NCI-H510A (cell line): ENCODE measurements at regions not wholly inside any gene's neighbourhood (a gene's known extent, or its start where the extent isn't known, plus 50 kb on each side); places are given as distances from the start of the nearest gene placed in this dataset.

Experiments used
- DNase-seq: peaks from one replicate; lab custom pipeline; 2025; lab: John Stamatoyannopoulos, UW

- no peak for DNase-seq
Measured at GRCh38 chrX:131778269-131779218, 234.7 kb downstream of the OR13H1 start.

- DNase-seq: no peak
Measured at GRCh38 chrX:131779306-131779705, 235.4 kb downstream of the OR13H1 start.

GRCh38 chrX:131779741-131780140 is 235.9 kb downstream of the OR13H1 start:
- DNase-seq: no peak

GRCh38 chrX:131782646-131783045 is 238.8 kb downstream of the OR13H1 start:
- no peak for DNase-seq

GRCh38 chrX:131783555-131784308 is 239.4 kb upstream of the STK26 start:
- DNase-seq: no peak

- DNase-seq: no peak
Measured at GRCh38 chrX:131789664-131790063, 233.4 kb upstream of the STK26 start.

- DNase-seq: no peak
Measured at GRCh38 chrX:131791608-131792355, 231.3 kb upstream of the STK26 start.

- no peak for DNase-seq
Measured at GRCh38 chrX:131792356-131792749, 230.7 kb upstream of the STK26 start.

GRCh38 chrX:131792789-131793462 is 230.2 kb upstream of the STK26 start:
- no peak for DNase-seq

- no peak for DNase-seq
Measured at GRCh38 chrX:131795442-131796229, 227.5 kb upstream of the STK26 start.

- DNase-seq: no peak
Measured at GRCh38 chrX:131801066-131801465, 222.0 kb upstream of the STK26 start.

- no peak for DNase-seq
Measured at GRCh38 chrX:131801911-131802310, 221.2 kb upstream of the STK26 start.

- DNase-seq: no peak
Measured at GRCh38 chrX:131802836-131803626, 220.1 kb upstream of the STK26 start.

- no peak for DNase-seq
Measured at GRCh38 chrX:131812847-131813825, 210.0 kb upstream of the STK26 start.

- DNase-seq: no peak
Measured at GRCh38 chrX:131816551-131817136, 206.5 kb upstream of the STK26 start.

GRCh38 chrX:131818297-131818936 is 204.7 kb upstream of the STK26 start:
- DNase-seq: no peak

GRCh38 chrX:131821945-131822622 is 201.0 kb upstream of the STK26 start:
- no peak for DNase-seq
